Astrocyte (in vitro differentiated cells and primary cell): ENCODE measurements at regions not wholly inside any gene's neighbourhood (a gene's known extent, or its start where the extent isn't known, plus 50 kb on each side); places are given as distances from the start of the nearest gene placed in this dataset.

Source experiments
- CTCF ChIP-seq: IDR thresholded peaks from 2 replicates; pipeline ENCODE4 v1.5.1; 2011; ENCODE audit warnings: low read depth, mild to moderate bottlenecking, inconsistent platforms, low read length, moderate library complexity; ENCODE audit not compliant: insufficient read depth
- EZH2 ChIP-seq: IDR thresholded peaks from 2 replicates; pipeline ENCODE4 v1.6.1; 2012; ENCODE audit warnings: mild to moderate bottlenecking, low read length, inconsistent platforms; ENCODE audit not compliant: insufficient read depth

- TF ChIP-seq CTCF (no peak), EZH2 (no peak)
Measured at GRCh38 chr20:54726687-54727300, 251.4 kb downstream of the DOK5 start.
